ENCODE measurements at regions not wholly inside any gene's neighbourhood (a gene's known extent, or its start where the extent isn't known, plus 50 kb on each side); places are given as distances from the start of the nearest gene placed in this dataset.
"Not testable (repeated sequence)": the region's sequence is repeated elsewhere in the genome, so short reads cannot be mapped to it uniquely, and the experiment has no call there.

DNA sequence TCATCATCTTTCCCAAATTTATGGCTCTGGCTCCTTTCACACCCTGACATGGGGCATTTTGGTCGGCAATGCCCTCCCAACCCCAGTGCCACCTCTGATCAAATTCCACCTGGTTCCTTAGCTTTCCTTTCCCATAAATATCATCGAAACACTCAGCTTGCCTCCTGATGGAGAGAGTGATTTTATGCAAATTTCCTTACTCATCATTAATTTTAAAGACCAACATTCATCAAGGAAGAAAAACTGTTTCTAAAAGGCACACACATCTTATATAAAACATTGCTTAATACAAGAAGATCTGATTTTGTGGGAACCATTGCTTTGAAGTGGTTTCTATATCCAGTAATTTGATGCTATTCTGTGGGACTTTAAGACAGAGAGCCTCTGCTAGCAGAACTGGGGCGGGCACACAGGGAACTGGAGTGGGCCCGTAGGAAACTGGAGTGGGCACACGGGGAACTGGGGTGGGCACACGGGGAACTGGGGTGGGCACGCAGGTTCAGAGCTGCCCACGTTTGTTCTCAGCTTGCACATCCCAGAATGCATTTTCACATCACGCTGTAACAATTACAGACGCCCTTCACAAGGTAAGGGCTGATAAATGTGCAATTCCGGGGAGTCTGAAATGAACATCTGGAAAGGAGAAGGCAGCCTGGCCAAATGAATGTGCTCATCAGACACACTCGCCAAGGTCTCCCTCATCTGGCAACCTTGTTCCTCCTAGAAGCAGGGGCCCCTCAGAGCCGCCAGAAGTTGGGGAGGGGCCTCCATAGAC lies 174.2 kb downstream of the RTP5 start:
- intact Hi-C loops (cut with micrococcal nuclease): no loop called here

GRCh38 chr2:242044313-242044590 lies 174.7 kb downstream of the RTP5 start:
- intact Hi-C loops (cut with micrococcal nuclease): no loop called here

DNA sequence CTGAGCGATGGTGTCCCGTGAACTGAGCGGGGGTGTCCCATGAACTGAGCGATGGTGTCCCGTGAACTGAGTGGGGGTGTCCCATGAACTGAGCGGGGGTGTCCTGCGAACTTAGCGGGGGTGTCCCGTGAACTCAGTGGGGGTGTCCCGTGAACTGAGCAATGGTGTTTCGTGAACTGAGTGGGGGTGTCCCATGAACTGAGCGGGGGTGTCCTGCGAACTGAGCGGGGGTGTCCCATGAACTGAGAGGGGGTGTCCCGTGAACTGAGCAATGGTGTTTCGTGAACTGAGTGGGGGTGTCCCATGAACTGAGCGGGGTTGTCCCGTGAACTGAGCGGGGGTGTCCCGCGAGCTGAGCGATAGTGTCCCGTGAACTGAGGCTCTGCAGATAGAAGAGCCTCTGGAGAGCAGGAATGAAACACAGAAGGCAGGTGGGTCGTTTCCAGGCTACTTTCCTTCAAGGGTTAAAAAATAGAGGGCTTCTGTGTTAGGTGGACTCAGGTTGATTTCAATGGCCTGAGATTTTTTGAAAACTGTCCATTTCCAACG lies 176.1 kb downstream of the RTP5 start:
- intact Hi-C loops (cut with micrococcal nuclease): not testable (repeated sequence)

DNA sequence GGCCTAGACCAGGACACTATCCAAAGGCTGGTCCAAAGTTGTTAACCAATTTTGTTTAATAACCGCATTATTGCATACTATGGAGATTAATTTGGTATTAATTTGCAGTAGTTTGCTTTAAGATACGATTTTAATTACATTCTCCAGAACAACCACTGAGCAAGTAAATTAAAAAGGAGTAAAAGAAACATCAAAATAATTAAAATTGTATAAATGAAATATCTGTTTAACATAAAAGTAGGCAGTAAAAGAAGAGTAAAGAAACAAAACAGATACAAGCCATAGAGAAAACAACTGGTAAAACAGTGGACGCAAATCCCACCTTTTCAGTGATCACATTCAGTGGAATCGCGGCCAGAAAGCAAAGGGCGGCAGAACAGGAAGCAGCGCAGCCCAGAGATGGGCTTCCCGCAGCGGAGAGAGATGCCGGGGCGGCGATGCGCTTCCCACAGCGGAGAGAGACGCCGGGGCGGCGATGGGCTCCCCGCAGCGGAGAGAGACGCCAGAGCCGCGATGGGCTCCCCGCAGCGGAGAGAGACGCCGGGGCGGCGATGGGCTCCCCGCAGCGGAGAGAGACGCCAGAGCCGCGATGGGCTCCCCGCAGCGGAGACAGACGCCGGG lies 176.8 kb downstream of the RTP5 start:
- intact Hi-C loops (cut with micrococcal nuclease): no loop called here

DNA sequence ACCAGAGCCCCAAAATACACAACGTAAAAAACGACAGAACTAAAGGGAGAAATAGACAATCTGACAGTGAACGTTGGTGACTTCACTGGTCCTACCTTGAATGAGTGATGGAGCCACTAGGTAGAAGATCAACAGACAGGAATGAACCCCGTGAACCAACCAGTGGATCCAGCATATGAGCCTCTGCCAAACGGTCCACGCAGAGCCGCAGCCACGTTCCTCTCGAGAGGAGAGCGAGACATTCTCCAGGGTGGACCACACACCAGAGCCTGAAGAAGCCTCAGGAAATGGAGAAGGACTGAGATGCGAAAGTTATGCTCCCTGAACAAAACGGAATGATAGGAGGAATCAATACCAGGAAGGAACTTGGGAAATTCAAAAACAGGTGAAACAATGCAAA lies 178.4 kb downstream of the RTP5 start:
- intact Hi-C loops (cut with micrococcal nuclease): no loop called here

- intact Hi-C loops (cut with micrococcal nuclease): no loop called here
Observed at GRCh38 chr2:242048479-242048878, 178.9 kb downstream of the RTP5 start.

DNA sequence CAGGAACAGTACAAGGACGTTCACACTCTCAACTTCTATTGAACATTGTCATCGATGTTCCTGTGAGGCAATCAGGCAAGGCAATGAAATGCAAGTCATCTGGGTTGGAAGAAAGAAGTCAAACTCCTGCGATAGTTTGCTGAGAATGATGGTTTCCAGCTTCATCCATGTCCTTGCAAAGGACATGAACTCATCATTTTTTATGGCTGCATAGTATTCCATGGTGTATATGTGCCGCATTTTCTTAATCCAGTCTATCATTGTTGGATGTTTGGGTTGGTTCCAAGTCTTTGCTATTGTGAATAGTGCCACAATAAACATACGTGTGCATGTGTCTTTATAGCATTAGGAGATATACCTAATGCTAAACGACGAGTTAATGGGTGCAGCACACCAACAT lies 180.0 kb downstream of the RTP5 start:
- intact Hi-C loops (cut with micrococcal nuclease): not testable (repeated sequence)

GRCh38 chr2:242051463-242051862 lies 181.9 kb downstream of the RTP5 start:
- intact Hi-C loops (cut with micrococcal nuclease): no loop called here

- intact Hi-C loops (cut with micrococcal nuclease): no loop called here
Observed at GRCh38 chr2:242052421-242052820, 182.9 kb downstream of the RTP5 start.

DNA sequence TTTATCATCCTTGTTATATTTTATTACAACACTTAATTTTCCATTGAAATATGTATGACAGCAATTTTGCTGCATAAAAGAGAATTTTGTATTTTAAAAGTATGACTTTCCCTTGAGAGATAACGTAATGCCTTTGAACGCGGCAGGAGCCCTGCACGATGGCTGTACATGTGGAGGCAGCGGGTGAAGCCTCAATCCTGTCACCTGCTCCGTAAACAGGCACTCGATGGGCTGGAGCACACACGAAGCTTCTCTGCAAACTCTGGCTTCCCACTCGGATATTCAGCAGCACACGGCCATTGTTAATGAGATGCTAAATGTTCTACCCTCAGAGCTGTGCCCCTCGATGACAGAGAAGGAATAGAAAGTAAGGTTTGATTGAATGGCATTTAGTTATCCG lies 184.4 kb downstream of the RTP5 start:
- intact Hi-C loops (cut with micrococcal nuclease): no loop called here

DNA sequence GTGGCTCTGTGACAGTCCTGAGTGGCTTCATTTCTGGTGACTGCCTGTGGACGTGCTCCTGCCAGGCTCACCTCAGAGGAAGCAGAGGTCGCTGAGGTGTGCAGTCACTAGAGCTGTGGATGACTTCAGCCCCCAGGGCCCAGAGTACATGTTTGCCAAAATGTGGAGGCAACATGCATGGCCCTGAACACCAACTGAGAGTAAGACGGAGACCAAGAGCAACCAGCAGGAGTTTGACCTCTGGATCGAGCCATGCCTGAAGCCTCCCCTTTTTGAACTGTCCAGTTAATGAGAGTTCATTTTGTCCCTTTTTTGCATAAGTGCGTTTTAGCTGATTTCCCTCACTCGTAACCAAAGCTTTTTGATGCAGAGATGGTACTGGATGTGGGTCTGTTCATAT lies 184.9 kb downstream of the RTP5 start:
- intact Hi-C loops (cut with micrococcal nuclease): no loop called here

DNA sequence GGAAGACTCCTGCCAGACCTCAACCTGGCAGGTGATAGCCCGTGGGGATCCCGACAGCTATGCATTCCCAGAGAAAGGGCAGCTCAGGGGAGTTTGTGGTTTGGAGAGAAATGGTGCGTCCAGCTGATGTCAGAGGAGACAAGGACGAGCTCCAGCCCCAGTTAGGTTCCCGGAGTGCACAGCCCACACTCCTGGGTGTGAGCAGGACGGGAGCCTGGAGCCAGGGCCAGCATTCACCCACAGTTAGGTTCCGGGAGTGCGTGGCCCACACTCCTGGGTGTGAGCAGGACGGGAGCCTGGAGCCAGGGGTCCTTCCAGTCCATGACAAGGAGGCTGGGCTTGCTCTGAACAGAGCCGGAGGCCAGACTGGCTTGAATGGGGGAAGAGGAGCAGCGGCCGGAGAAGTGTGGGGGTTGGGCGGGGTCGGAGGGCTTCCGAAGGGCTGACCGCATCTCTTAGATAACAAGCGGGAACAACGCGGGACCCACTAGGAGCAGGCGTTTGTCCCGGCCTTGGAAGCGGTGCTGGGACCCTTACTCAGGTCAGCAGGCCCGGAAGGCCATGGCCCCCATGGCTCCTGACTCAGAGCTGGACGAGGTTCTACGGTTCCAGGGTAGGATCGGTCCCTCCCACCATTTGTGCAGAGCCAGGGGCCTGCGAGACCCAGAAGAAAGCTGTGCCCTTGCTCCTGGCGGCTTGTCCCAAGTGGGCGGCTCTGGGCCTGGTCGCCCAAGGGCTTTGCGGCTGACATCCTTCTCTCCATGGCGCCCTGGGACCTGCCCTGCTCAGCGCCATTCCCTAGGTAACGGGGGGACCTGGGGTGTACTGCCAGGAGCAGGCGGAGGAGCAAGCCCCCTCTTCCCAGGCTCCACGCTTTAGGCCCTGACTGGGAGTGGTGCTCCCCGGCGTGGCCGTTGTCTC lies 185.6 kb downstream of the RTP5 start:
- intact Hi-C loops (cut with micrococcal nuclease): no loop called here

- intact Hi-C loops (cut with micrococcal nuclease): no loop called here
Observed at GRCh38 chr2:242056026-242056425, 186.5 kb downstream of the RTP5 start.

GRCh38 chr2:242056785-242057184 lies 187.3 kb downstream of the RTP5 start:
- intact Hi-C loops (cut with micrococcal nuclease): no loop called here

- intact Hi-C loops (cut with micrococcal nuclease): no loop called here
Observed at GRCh38 chr2:242057379-242058040, 188.0 kb downstream of the RTP5 start.

- intact Hi-C loops (cut with micrococcal nuclease): no loop called here
Observed at GRCh38 chr2:242058116-242058680, 188.7 kb downstream of the RTP5 start.

DNA sequence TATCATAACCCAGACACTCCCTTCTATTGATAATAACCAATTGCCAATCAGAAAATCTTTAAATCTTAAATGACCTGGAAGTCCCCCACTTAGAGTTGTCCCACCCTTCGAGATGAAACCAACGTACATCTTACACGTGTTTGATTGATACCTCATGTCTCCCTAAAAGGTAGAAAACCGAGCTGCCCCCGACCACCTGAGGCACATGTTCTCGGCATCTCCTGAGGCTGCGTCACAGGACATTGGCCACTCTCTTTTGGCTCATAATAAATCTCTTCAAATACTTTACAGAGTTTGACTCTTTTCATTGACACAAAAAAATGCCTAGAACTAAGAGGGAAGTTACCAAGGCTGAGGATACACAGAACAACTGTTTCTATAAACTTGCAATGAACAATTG lies 190.0 kb downstream of the RTP5 start:
- intact Hi-C loops (cut with micrococcal nuclease): no loop called here

DNA sequence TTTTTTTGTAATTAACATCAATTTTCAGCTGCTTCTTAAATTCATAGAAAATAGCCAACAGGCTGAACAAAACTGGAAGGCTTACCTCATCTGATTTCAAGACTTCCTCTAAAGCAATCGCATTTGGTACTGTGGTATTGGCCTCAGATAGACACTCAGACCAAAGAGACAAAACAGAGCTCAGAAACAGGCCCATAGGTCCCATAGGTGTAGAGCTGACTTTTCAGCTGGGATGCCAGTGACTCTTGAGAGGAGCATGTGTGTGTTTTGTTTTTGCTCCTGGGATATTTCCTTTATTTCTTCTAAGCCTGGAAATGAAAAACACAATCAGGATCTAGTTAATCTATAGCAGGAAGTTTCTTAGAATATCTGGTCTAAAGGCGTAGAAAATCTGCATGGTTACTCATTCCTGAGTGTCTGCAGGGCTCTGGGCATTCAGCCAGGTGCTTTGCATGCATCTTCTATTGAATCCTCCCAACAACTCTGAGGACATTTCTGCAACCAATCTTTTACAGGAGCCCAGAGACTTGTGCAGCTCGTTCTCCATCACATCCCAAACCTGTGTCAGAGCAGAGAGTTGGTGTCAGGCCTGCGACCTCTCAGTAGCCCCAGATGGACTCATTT lies 190.8 kb downstream of the RTP5 start:
- intact Hi-C loops (cut with micrococcal nuclease): no loop called here

DNA sequence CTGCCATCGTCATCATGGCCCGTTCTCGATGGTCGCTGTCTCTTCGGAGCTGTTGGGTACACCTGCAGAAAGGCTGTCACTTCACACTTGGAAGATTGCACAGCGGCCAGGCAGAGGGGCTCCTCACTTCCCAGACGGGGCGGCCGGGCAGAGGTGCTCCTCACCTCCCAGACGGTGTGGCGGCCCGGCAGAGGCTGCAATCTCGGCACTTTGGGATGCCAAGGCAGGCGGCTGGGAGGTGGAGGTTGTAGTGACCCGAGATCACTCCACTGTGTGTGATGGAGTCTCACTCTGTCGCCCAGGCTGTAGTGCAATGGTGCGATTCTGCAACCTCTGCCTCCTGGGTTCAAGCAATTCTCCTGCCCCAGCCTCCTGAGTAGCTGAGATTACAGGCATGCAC lies 192.4 kb downstream of the RTP5 start:
- intact Hi-C loops (cut with micrococcal nuclease): not testable (repeated sequence)

DNA sequence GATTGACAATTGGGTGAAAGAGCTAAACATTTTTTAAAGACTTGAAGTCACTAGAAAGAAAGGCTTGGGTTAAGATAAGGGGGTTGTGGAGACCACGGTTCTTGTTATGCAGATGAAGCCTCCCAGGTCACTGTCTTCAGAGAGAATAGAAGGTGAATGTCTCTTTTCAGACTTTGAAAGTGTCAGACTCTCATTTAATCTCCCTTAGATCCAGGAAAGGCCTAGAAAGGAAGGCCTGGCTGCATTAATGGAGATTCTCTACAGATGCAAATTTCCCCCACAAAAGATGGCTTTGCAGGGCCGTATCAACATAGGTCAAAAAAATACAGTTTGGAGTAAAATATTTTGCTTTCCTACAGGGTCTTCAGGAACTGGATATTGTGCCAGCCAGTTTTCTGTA lies 193.9 kb downstream of the RTP5 start:
- intact Hi-C loops (cut with micrococcal nuclease): no loop called here

DNA sequence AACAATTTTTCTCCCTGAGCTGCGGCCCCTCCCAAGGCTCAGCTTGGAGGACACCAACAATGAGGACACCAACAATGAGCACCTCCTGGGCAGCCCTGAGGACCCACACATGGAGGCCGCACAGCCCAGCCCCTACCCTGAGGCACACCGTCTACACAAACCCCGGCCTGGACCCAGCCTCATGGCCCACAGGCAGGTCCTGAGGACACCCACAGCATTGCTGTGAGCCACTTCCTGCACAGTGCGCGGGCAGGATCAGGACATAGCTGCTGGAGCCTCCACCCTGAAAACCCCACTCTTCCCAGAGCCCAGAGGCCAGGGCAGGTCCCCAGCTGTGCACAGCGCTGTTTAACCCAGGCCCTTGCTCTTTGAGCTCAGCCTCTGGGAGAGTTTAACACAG lies 194.3 kb downstream of the RTP5 start:
- intact Hi-C loops (cut with micrococcal nuclease): no loop called here

All from T-helper 1 cell treated with Interleukin-12 subunit alpha and Interleukin-12 subunit beta and Interleukin-4 antibody, amounts not matched to agents 30 ng/mL and 1 ng/mL, for 36 hours (primary cell).